ENCODE measurements at regions not wholly inside any gene's neighbourhood (a gene's known extent, or its start where the extent isn't known, plus 50 kb on each side); places are given as distances from the start of the nearest gene placed in this dataset.

DNA sequence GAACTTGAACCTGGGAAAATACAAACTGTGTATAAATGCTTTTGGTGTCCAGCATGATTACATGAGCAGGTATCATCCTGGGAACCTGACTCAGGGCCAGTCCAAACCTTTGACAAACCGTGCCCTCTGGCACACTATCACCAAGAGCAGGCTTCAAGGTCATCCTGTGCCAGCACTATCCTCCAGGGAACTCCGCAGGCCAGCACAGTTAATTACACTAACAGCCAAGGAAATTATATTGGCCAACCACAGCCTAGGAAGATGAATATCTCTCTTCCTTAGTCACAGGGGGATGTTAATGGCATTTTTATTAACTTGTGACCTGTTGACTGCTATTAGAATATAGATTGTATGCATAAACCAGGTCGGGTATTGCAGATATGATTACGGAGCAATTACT, 262.0 kb downstream of the TUSC7 start:
- Histone ChIP-seq H3K4me3 (no peak overlapping the region), H3K27ac (no peak overlapping the region), H3K27me3 (replicated peaks; ENCODE audit: insufficient read depth) (no peaks in the 10 kb centered on the region), H3K4me1 (ENCODE audit: insufficient read depth) (no peaks in the 10 kb centered on the region), H3K36me3 (ENCODE audit: low read depth) (no peaks in the 10 kb centered on the region), H4K20me1 (ENCODE audit: insufficient read depth) (no peaks in the 10 kb centered on the region), H3K4me2 (ENCODE audit: unreplicated experiment) (no peak overlapping the region), H3F3A (ENCODE audit: insufficient read depth) (no peaks in the 10 kb centered on the region), H3K79me2 (ENCODE audit: insufficient read depth) (no peaks in the 10 kb centered on the region), H2AFZ (no peak overlapping the region), H3K9me2 (ENCODE audit: insufficient read depth) (no peaks in the 10 kb centered on the region), H3K9me3 (ENCODE audit: low read depth) (no peaks in the 10 kb centered on the region), H3K9ac (no peak overlapping the region)
- WGBS, 2 experiments (ENCODE audit: low coverage in 1 of 2, low lambda C conversion rate in 2 of 2, missing lambda C conversion rate in 2 of 2): 50 to 51% methylated on average over 4 of the region's 4 CpGs
- in situ Hi-C loops (cut with MboI): no loop called here
- DNase-seq: no peak
- TF ChIP-seq EZH2phosphoT487 (IDR thresholded peaks at IDR 0.05; ENCODE audit: insufficient read depth, low read depth): no peak
- TF ChIP-seq EZH2 (IDR thresholded peaks at IDR 0.05; ENCODE audit: insufficient read depth, poor library complexity, severe bottlenecking): no peak

DNA sequence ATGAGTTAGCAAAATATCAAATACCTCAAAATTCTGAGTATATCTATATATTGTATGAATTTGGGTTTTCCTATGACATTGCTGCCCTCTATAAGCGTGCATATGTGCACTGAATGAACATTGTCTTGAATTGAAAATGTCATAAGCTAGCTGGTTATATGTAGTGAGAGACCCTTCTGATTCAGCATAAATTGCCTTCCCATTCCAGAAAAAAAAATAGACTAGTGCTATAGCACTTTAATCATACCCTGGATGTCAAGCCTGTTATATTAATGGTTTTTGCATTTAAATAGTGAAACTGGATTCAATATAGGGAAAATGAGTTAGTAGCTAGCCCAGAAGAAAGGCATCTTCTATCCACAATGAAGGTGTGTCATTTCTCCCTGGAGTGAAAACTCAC, 265.1 kb downstream of the TUSC7 start:
- TF ChIP-seq EZH2phosphoT487 (IDR thresholded peaks at IDR 0.05; ENCODE audit: insufficient read depth, low read depth): no peak
- no peak for TF ChIP-seq EZH2 (IDR thresholded peaks at IDR 0.05; ENCODE audit: insufficient read depth, poor library complexity, severe bottlenecking)
- Histone ChIP-seq H2AFZ (no peak overlapping the region), H3K9ac (no peak overlapping the region), H3K36me3 (ENCODE audit: low read depth) (no peaks in the 10 kb centered on the region), H3K4me1 (ENCODE audit: insufficient read depth) (no peaks in the 10 kb centered on the region), H3F3A (ENCODE audit: insufficient read depth) (no peaks in the 10 kb centered on the region), H4K20me1 (ENCODE audit: insufficient read depth) (no peaks in the 10 kb centered on the region), H3K27me3 (replicated peaks; ENCODE audit: insufficient read depth) (no peaks in the 10 kb centered on the region), H3K9me3 (ENCODE audit: low read depth) (no peaks in the 10 kb centered on the region), H3K4me2 (ENCODE audit: unreplicated experiment) (no peak overlapping the region), H3K27ac (no peak overlapping the region), H3K9me2 (ENCODE audit: insufficient read depth) (no peaks in the 10 kb centered on the region), H3K4me3 (no peak overlapping the region), H3K79me2 (ENCODE audit: insufficient read depth) (no peaks in the 10 kb centered on the region)
- WGBS, 2 experiments (ENCODE audit: low coverage in 1 of 2, low lambda C conversion rate in 2 of 2, missing lambda C conversion rate in 2 of 2): 29% methylated on average over 1 of the region's 1 CpG
- no peak for DNase-seq
- in situ Hi-C loops (cut with MboI): no loop called here

DNA sequence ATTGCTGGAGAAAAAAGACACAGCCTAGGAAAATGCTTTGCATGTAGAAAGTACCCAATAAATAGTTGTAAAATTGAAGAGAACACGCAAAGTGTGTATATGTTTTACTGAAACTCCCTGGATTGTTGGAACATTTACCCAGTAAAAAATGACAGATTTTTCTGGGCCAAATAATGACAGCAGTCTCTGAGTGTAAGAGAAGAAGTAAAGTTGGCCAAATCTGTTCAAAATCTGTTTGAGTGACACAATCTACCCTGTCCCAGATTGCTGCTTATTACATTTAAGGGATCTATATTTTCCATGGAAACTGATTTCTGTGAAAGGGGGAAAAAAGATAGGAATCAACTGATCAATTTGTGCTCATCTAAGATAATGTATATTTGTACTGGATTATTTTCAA, 267.9 kb downstream of the TUSC7 start:
- Histone ChIP-seq H3K9me3 (ENCODE audit: low read depth) (no peaks in the 10 kb centered on the region), H3K4me2 (ENCODE audit: unreplicated experiment) (no peak overlapping the region), H3F3A (ENCODE audit: insufficient read depth) (no peaks in the 10 kb centered on the region), H4K20me1 (ENCODE audit: insufficient read depth) (no peaks in the 10 kb centered on the region), H3K4me1 (ENCODE audit: insufficient read depth) (no peaks in the 10 kb centered on the region), H3K79me2 (ENCODE audit: insufficient read depth) (no peaks in the 10 kb centered on the region), H2AFZ (no peak overlapping the region), H3K27ac (no peak overlapping the region), H3K9ac (no peak overlapping the region), H3K4me3 (no peak overlapping the region), H3K36me3 (ENCODE audit: low read depth) (no peaks in the 10 kb centered on the region), H3K27me3 (replicated peaks; ENCODE audit: insufficient read depth) (no peaks in the 10 kb centered on the region), H3K9me2 (ENCODE audit: insufficient read depth) (no peaks in the 10 kb centered on the region)
- TF ChIP-seq EZH2phosphoT487 (IDR thresholded peaks at IDR 0.05; ENCODE audit: insufficient read depth, low read depth) (no peak), EZH2 (IDR thresholded peaks at IDR 0.05; ENCODE audit: insufficient read depth, poor library complexity, severe bottlenecking) (no peak)
- in situ Hi-C loops (cut with MboI): no loop called here
- WGBS, 2 experiments (ENCODE audit: low coverage in 1 of 2, low lambda C conversion rate in 2 of 2, missing lambda C conversion rate in 2 of 2): 15 to 21% methylated on average over 1 of the region's 1 CpG
- DNase-seq: no peak

DNA sequence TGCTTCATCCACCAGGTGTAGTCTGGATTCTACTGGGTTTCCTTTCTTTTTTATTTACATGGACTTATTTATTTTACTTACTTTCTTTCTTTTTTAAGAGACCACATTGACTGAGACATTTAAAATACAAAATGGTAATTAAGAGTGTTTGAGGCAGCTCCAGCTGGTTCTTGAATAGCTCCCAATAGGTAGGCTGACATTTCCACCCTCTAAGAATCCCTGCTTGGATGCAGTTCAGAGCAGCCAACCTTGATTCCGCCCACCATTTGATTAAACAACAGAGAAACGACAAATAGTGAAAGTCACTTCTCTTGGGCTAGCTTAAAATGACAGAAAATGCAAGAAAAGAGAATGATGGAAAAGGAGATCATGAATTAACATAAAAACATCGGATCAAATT, 270.5 kb downstream of the TUSC7 start:
- Histone ChIP-seq H3K79me2 (ENCODE audit: insufficient read depth) (no peaks in the 10 kb centered on the region), H3K9me3 (ENCODE audit: low read depth) (no peaks in the 10 kb centered on the region), H3K36me3 (ENCODE audit: low read depth) (no peaks in the 10 kb centered on the region), H3F3A (ENCODE audit: insufficient read depth) (no peaks in the 10 kb centered on the region), H3K27ac (no peak overlapping the region), H4K20me1 (ENCODE audit: insufficient read depth) (no peaks in the 10 kb centered on the region), H3K9me2 (ENCODE audit: insufficient read depth) (no peaks in the 10 kb centered on the region), H2AFZ (no peak overlapping the region), H3K4me3 (no peak overlapping the region), H3K27me3 (replicated peaks; ENCODE audit: insufficient read depth) (no peaks in the 10 kb centered on the region), H3K9ac (no peak overlapping the region), H3K4me2 (ENCODE audit: unreplicated experiment) (no peak overlapping the region), H3K4me1 (ENCODE audit: insufficient read depth) (no peaks in the 10 kb centered on the region)
- in situ Hi-C loops (cut with MboI): no loop called here
- WGBS, 2 experiments (ENCODE audit: low coverage in 1 of 2, low lambda C conversion rate in 2 of 2, missing lambda C conversion rate in 2 of 2): 43 to 45% methylated on average over 3 of the region's 3 CpGs
- no peak for DNase-seq
- no peak for TF ChIP-seq EZH2phosphoT487 (IDR thresholded peaks at IDR 0.05; ENCODE audit: insufficient read depth, low read depth)
- no peak for TF ChIP-seq EZH2 (IDR thresholded peaks at IDR 0.05; ENCODE audit: insufficient read depth, poor library complexity, severe bottlenecking)

DNA sequence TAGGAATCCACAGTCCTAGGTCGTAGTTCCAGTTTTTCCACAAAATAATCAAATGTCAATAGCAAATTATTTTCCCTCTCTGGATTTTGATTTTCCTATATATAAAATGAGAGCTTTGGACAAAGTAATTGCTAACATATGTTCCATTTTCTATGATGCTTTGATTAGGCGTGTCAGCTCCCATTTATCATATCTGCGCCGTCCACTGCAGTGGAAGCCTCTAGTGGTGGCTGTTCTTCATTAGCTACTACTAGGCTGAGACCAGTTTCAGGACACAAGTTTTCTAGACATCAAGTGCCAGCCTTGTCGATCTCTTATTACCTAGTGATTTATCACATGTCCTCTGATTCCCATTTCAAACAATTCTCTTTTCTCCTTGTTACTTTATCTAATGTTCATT, 271.5 kb downstream of the TUSC7 start:
- no peak overlapping the region for H3K4me3 ChIP-seq
- H3K4me1 ChIP-seq (ENCODE audit: insufficient read depth): no peaks in the 10 kb centered on the region
- H3K36me3 ChIP-seq (ENCODE audit: low read depth): no peaks in the 10 kb centered on the region
- no peak overlapping the region for H3K4me2 ChIP-seq (ENCODE audit: unreplicated experiment)
- no peak for TF ChIP-seq EZH2phosphoT487 (IDR thresholded peaks at IDR 0.05; ENCODE audit: insufficient read depth, low read depth)
- TF ChIP-seq EZH2 (IDR thresholded peaks at IDR 0.05; ENCODE audit: insufficient read depth, poor library complexity, severe bottlenecking): no peak
- H3K27me3 ChIP-seq (replicated peaks; ENCODE audit: insufficient read depth): no peaks in the 10 kb centered on the region
- DNase-seq: no peak
- H3F3A ChIP-seq (ENCODE audit: insufficient read depth): no peaks in the 10 kb centered on the region
- WGBS, 2 experiments (ENCODE audit: low coverage in 1 of 2, low lambda C conversion rate in 2 of 2, missing lambda C conversion rate in 2 of 2): 53 to 55% methylated on average over 5 of the region's 5 CpGs
- H2AFZ ChIP-seq: no peak overlapping the region
- no peaks in the 10 kb centered on the region for H4K20me1 ChIP-seq (ENCODE audit: insufficient read depth)
- H3K27ac ChIP-seq: no peak overlapping the region
- in situ Hi-C loops (cut with MboI): no loop called here
- no peaks in the 10 kb centered on the region for H3K79me2 ChIP-seq (ENCODE audit: insufficient read depth)
- no peaks in the 10 kb centered on the region for H3K9me3 ChIP-seq (ENCODE audit: low read depth)
- H3K9me2 ChIP-seq (ENCODE audit: insufficient read depth): no peaks in the 10 kb centered on the region
- no peak overlapping the region for H3K9ac ChIP-seq

Measured in GM23248 (cell line).